VCaP (cell line): ENCODE measurements at regions not wholly inside any gene's neighbourhood (a gene's known extent, or its start where the extent isn't known, plus 50 kb on each side); places are given as distances from the start of the nearest gene placed in this dataset.

Source experiments
- H3K27ac ChIP-seq: fragments of 450-650 bp; 2 replicates; pipeline ENCODE4 v1.5.1; 2017
- CTCF ChIP-seq: fragments of 450-650 bp; conservative IDR thresholded peaks from 2 replicates; pipeline ENCODE4 v1.5.1; 2017; ENCODE audit warnings: mild to moderate bottlenecking, moderate library complexity

- no peak overlapping the region for H3K27ac ChIP-seq
- no peak for TF ChIP-seq CTCF
Observed at GRCh38 chr11:39434466-39434865, 2025.0 kb downstream of the LRRC4C start.

GRCh38 chr11:39432929-39433328 is 2026.5 kb downstream of the LRRC4C start:
- no peak for TF ChIP-seq CTCF
- H3K27ac ChIP-seq: no peak overlapping the region

- no peak for TF ChIP-seq CTCF
- no peak overlapping the region for H3K27ac ChIP-seq
Observed at GRCh38 chr11:39425226-39425625, 2034.2 kb downstream of the LRRC4C start.

DNA sequence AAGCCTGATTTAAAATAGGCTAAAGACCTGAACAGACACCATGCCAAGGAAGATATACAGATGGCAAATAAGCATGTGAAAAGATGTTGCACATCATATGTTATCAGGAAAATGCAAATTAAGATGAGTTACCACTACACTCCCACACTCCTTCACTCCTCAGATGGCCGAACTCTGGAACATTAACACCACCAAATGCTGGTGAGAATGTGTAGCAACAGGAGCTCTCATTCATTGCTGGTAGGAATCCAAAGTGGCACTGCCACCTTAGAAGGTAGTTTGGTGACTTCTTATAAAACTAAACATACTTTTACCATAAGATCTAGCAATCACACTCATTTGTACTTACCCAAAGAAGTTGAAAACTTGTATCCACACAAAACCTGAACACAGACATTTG is 2047.3 kb downstream of the LRRC4C start:
- no peak for TF ChIP-seq CTCF
- H3K27ac ChIP-seq: no peak overlapping the region

- no peak for TF ChIP-seq CTCF
- H3K27ac ChIP-seq: no peak overlapping the region
Observed at GRCh38 chr11:39385911-39386310, 2073.5 kb downstream of the LRRC4C start.

DNA sequence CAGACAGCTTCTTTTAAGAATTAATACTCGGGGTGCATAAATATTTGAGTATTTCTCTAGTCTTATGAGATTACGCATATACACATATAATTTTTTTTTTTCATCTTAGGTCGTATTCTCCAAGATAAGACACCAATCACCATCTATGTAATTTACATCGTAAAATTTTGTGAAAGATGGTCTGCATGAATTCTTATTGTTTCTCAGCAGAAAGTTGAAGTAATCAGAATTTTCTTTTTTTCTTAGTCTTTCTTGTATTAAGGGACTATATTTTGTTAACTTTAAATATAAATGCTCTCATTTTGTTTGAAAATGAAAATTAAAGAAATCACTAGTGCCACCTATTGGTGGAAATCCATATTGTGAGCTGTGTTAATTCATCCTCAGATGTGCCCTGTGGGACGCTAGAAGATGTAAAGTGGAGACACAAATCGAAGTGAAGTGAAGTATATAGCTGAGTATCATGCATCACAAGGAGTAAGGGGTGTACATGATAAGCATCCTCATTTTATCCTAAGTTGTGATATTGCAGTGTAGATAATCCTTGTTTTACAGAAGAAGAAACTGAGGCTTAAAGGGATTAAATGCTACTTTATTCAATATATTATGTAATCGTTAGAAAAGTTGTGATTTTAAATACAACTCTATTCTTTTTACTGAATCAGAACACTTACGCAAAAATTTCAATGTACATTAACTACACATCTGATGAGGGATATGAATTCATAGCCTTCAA is 2084.3 kb downstream of the LRRC4C start:
- H3K27ac ChIP-seq: no peak overlapping the region
- TF ChIP-seq CTCF: peak; percentile 76

GRCh38 chr11:39367534-39367933 is 2091.9 kb downstream of the LRRC4C start:
- H3K27ac ChIP-seq: no peak overlapping the region
- TF ChIP-seq CTCF: no peak
